SK-N-SH treated with all-trans-retinoic acid at 6 μM for 48 hours (cell line): ENCODE measurements at regions not wholly inside any gene's neighbourhood (a gene's known extent, or its start where the extent isn't known, plus 50 kb on each side); places are given as distances from the start of the nearest gene placed in this dataset.

Source experiments
- ATAC-seq: fragments of 200-7000 bp; cut with Tn5 transposase; 3 replicates; pipeline ENCODE4 v1.9.1; 2020; ENCODE audit warnings: mild to moderate bottlenecking, moderate library complexity
- ARNTL ChIP-seq: fragments of 450-650 bp; formaldehyde crosslinking; IDR thresholded peaks from 2 replicates; pipeline ENCODE4 v1.5.0; 2020; ENCODE audit warnings: low read depth, mild to moderate bottlenecking, moderate library complexity, borderline replicate concordance
- BACH2 ChIP-seq: fragments of 250-450 bp; sonication (Bioruptor Pico); IDR thresholded peaks from 2 replicates; pipeline ENCODE4 v1.9.0; 2021; ENCODE audit warnings: mild to moderate bottlenecking, borderline replicate concordance
- CREB5 ChIP-seq: fragments of 250-450 bp; sonication (Bioruptor Pico); IDR thresholded peaks from 2 replicates; pipeline ENCODE4 v1.5.1; 2020; ENCODE audit warnings: low read depth, mild to moderate bottlenecking, moderate library complexity
- CSDC2 ChIP-seq: fragments of 250-450 bp; sonication (Bioruptor Pico); IDR thresholded peaks from 2 replicates; pipeline ENCODE4 v1.5.0; 2020; ENCODE audit warnings: mild to moderate bottlenecking, moderate library complexity
- CSRNP3 ChIP-seq: fragments of 250-450 bp; sonication (Bioruptor Pico); IDR thresholded peaks from 2 replicates; pipeline ENCODE4 v1.5.1; 2021; ENCODE audit warnings: mild to moderate bottlenecking, moderate library complexity
- ESRRG ChIP-seq: fragments of 250-450 bp; sonication (Bioruptor Pico); IDR thresholded peaks from 2 replicates; pipeline ENCODE4 v1.6.1; 2021; ENCODE audit warnings: mild to moderate bottlenecking
- ISL1 ChIP-seq: fragments of 250-450 bp; sonication (Bioruptor Pico); IDR thresholded peaks from 2 replicates; pipeline ENCODE4 v2.1.2; 2022; ENCODE audit warnings: mild to moderate bottlenecking, moderate library complexity
- OSR1 ChIP-seq: fragments of 250-450 bp; sonication (Bioruptor Pico); IDR thresholded peaks from 2 replicates; pipeline ENCODE4 v1.8.0; 2022; ENCODE audit warnings: moderate library complexity, mild to moderate bottlenecking, inconsistent platforms
- PATZ1 ChIP-seq: fragments of 250-450 bp; sonication (Bioruptor Pico); IDR thresholded peaks from 2 replicates; pipeline ENCODE4 v1.8.0; 2020; ENCODE audit warnings: mild to moderate bottlenecking, moderate library complexity, borderline replicate concordance
- POU6F1 ChIP-seq: fragments of 250-450 bp; sonication (Bioruptor Pico); IDR thresholded peaks from 2 replicates; pipeline ENCODE4 v1.8.0; 2021; ENCODE audit warnings: low read depth, mild to moderate bottlenecking, moderate library complexity, borderline replicate concordance
- RARB ChIP-seq: fragments of 250-450 bp; sonication (Bioruptor Pico); IDR thresholded peaks from 2 replicates; pipeline ENCODE4 v1.8.0; 2021; ENCODE audit warnings: mild to moderate bottlenecking, moderate library complexity
- SNAI2 ChIP-seq: fragments of 250-450 bp; sonication (Bioruptor Pico); IDR thresholded peaks from 2 replicates; pipeline ENCODE4 v1.5.0; 2020; ENCODE audit warnings: mild to moderate bottlenecking, moderate library complexity
- TCF4 ChIP-seq: fragments of 250-450 bp; sonication (Bioruptor Pico); IDR thresholded peaks from 2 replicates; pipeline ENCODE4 v1.8.0; 2021; ENCODE audit warnings: mild to moderate bottlenecking, moderate library complexity, borderline replicate concordance
- TOX ChIP-seq: fragments of 250-450 bp; sonication (Bioruptor Pico); IDR thresholded peaks from 2 replicates; pipeline ENCODE4 v1.8.0; 2021; ENCODE audit warnings: mild to moderate bottlenecking, moderate library complexity, borderline replicate concordance
- TSHZ2 ChIP-seq: fragments of 250-450 bp; sonication (Bioruptor Pico); IDR thresholded peaks from 2 replicates; pipeline ENCODE4 v1.5.0; 2020; ENCODE audit warnings: mild to moderate bottlenecking, moderate library complexity
- ZC3H10 ChIP-seq: fragments of 250-450 bp; sonication (Bioruptor Pico); IDR thresholded peaks from 2 replicates; pipeline ENCODE4 v1.5.1; 2021; ENCODE audit warnings: mild to moderate bottlenecking, moderate library complexity
- ZFP3 ChIP-seq: fragments of 250-450 bp; sonication (Bioruptor Pico); IDR thresholded peaks from 2 replicates; pipeline ENCODE4 v1.5.0; 2020; ENCODE audit warnings: mild to moderate bottlenecking, moderate library complexity
- ZFP30 ChIP-seq: fragments of 450-650 bp; formaldehyde crosslinking; IDR thresholded peaks from 2 replicates; pipeline ENCODE4 v1.5.0; 2022; ENCODE audit warnings: mild to moderate bottlenecking, moderate library complexity
- ZNF565 ChIP-seq: fragments of 450-650 bp; formaldehyde crosslinking; conservative IDR thresholded peaks from 2 replicates; pipeline ENCODE4 v1.5.0; 2020; ENCODE audit warnings: low read depth, mild to moderate bottlenecking, moderate library complexity
- ZNF70 ChIP-seq: fragments of 450-650 bp; formaldehyde crosslinking; IDR thresholded peaks from 2 replicates; pipeline ENCODE4 v1.5.0; 2020; ENCODE audit warnings: mild to moderate bottlenecking, moderate library complexity
- ZNF8 ChIP-seq: fragments of 450-650 bp; formaldehyde crosslinking; IDR thresholded peaks from 2 replicates; pipeline ENCODE4 v1.5.0; 2020; ENCODE audit warnings: mild to moderate bottlenecking, moderate library complexity

- TF ChIP-seq TSHZ2 (CRISPR knock-in tag) (no peak), ZNF565 (CRISPR knock-in tag) (no peak), SNAI2 (no peak), TOX (no peak), OSR1 (CRISPR knock-in tag) (no peak), ZNF8 (CRISPR knock-in tag) (no peak), ZFP3 (CRISPR knock-in tag) (no peak), PATZ1 (no peak), ESRRG (CRISPR knock-in tag) (no peak), CSDC2 (CRISPR knock-in tag) (no peak), POU6F1 (CRISPR knock-in tag) (no peak), TCF4 (CRISPR knock-in tag) (no peak), ZC3H10 (no peak), ARNTL (CRISPR knock-in tag) (no peak), ISL1 (no peak), CSRNP3 (CRISPR knock-in tag) (no peak), ZFP30 (CRISPR knock-in tag) (no peak), BACH2 (no peak), CREB5 (CRISPR knock-in tag) (no peak), ZNF70 (no peak)
- TF ChIP-seq, all 23 proteins: peak for 0
- no peak for ATAC-seq
These were observed 50.2 kb upstream of the MME start for GRCh38 chr3:155029941-155030340.

GRCh38 chr3:155026999-155027591 is 53.0 kb upstream of the MME start:
- peak; percentile 65 for ATAC-seq
- TF ChIP-seq OSR1 (CRISPR knock-in tag), result no peak
- no peak for TF ChIP-seq TCF4 (CRISPR knock-in tag)
- no peak for TF ChIP-seq TOX
- no peak for TF ChIP-seq CSRNP3 (CRISPR knock-in tag)
- no peak for TF ChIP-seq CSDC2 (CRISPR knock-in tag)
- TF ChIP-seq PATZ1, result no peak
- TF ChIP-seq POU6F1 (CRISPR knock-in tag), result no peak
- TF ChIP-seq ESRRG (CRISPR knock-in tag), result no peak
- no peak for TF ChIP-seq RARB
- no peak for TF ChIP-seq TSHZ2 (CRISPR knock-in tag)
- no peak for TF ChIP-seq ZFP30 (CRISPR knock-in tag)
- TF ChIP-seq ZNF8 (CRISPR knock-in tag), result no peak
- TF ChIP-seq ISL1, result no peak
